Retinal pigment epithelial cell (primary cell): ENCODE measurements at regions not wholly inside any gene's neighbourhood (a gene's known extent, or its start where the extent isn't known, plus 50 kb on each side); places are given as distances from the start of the nearest gene placed in this dataset.

Experiments
- DNase-seq: peaks from one replicate; pipeline ENCODE4 v3.0.0-alpha.2; 2010; ENCODE audit warnings: low read depth
- H3K4me3 ChIP-seq: 2 replicates; pipeline ENCODE4 v1.5.1; 2011; ENCODE audit warnings: mild to moderate bottlenecking, low read length, control low read depth, moderate library complexity
- CTCF ChIP-seq: conservative IDR thresholded peaks from 2 replicates; pipeline ENCODE4 v1.5.1; 2011; ENCODE audit warnings: low read depth, low read length, control low read depth, inconsistent platforms

GRCh38 chr2:181782660-181783059, 102.3 kb upstream of the NEUROD1 start:
- DNase-seq = no peak
- H3K4me3 ChIP-seq = no peak overlapping the region
- TF ChIP-seq CTCF = no peak

- peak; percentile 80 for DNase-seq
- H3K4me3 ChIP-seq = no peak overlapping the region
- no peak for TF ChIP-seq CTCF
Measured at GRCh38 chr2:181784556-181784955, 104.2 kb upstream of the NEUROD1 start.

- H3K4me3 ChIP-seq = no peak overlapping the region
- DNase-seq = no peak
- TF ChIP-seq CTCF = no peak
Measured at GRCh38 chr2:181785691-181786344, 105.5 kb upstream of the NEUROD1 start.

GRCh38 chr2:181786371-181787228, 104.9 kb upstream of the ITPRID2 start:
- no peak for DNase-seq
- TF ChIP-seq CTCF = no peak
- no peak overlapping the region for H3K4me3 ChIP-seq

- TF ChIP-seq CTCF = no peak
- no peak for DNase-seq
- H3K4me3 ChIP-seq = no peak overlapping the region
Measured at GRCh38 chr2:181787310-181788048, 104.1 kb upstream of the ITPRID2 start.

- no peak for TF ChIP-seq CTCF
- no peak for DNase-seq
- H3K4me3 ChIP-seq = no peak overlapping the region
Measured at GRCh38 chr2:181788897-181789555, 102.5 kb upstream of the ITPRID2 start.
